NT2/D1 (cell line): ENCODE measurements at regions not wholly inside any gene's neighbourhood (a gene's known extent, or its start where the extent isn't known, plus 50 kb on each side); places are given as distances from the start of the nearest gene placed in this dataset.

Source experiments
- DNase-seq: peaks from one replicate; pipeline ENCODE4 v3.0.0-alpha.2; 2011; ENCODE audit warnings: low read depth, low spot score
- H3K27me3 ChIP-seq: 2 replicates; pipeline ENCODE4 v1.6.0; 2011; ENCODE audit warnings: mild to moderate bottlenecking; ENCODE audit not compliant: insufficient read length, insufficient read depth
- H3K36me3 ChIP-seq: 2 replicates; pipeline ENCODE4 v1.6.1; 2011; ENCODE audit warnings: mild to moderate bottlenecking, low read length, mixed read lengths; ENCODE audit not compliant: insufficient read depth, insufficient read length
- H3K4me1 ChIP-seq: 2 replicates; pipeline ENCODE4 v1.5.1; 2011; ENCODE audit not compliant: insufficient read depth, insufficient read length
- H3K4me3 ChIP-seq: 2 replicates; pipeline ENCODE4 v1.5.1; 2011; ENCODE audit warnings: low read depth; ENCODE audit not compliant: insufficient read length
- H3K9ac ChIP-seq: 2 replicates; pipeline ENCODE4 v1.6.0; 2011; ENCODE audit warnings: low read depth; ENCODE audit not compliant: insufficient read length
- H3K9me3 ChIP-seq: 2 replicates; pipeline ENCODE4 v1.5.1; 2011; ENCODE audit warnings: mild to moderate bottlenecking, low read length; ENCODE audit not compliant: insufficient read depth
- SUZ12 ChIP-seq: IDR thresholded peaks from 2 replicates; pipeline ENCODE4 v1.6.1; 2011; ENCODE audit not compliant: insufficient read length, insufficient read depth; ENCODE audit errors: extremely low read depth
- YY1 ChIP-seq: IDR thresholded peaks from 2 replicates; pipeline ENCODE4 v1.6.1; 2011; ENCODE audit not compliant: insufficient read length, insufficient read depth
- ZNF274 ChIP-seq: IDR thresholded peaks from 2 replicates; pipeline ENCODE4 v1.6.1; 2011; ENCODE audit warnings: mild to moderate bottlenecking, low read depth, low read length

GRCh38 chr11:122359081-122359571 is 243.1 kb upstream of the BLID start:
- no peak for TF ChIP-seq ZNF274
- no peak for TF ChIP-seq SUZ12
- TF ChIP-seq YY1 = no peak
- peaks cover 7% of the 10 kb centered on the region for H3K9me3 ChIP-seq

GRCh38 chr11:122358292-122358691 is 242.3 kb upstream of the BLID start:
- TF ChIP-seq ZNF274 (no peak), YY1 (no peak), SUZ12 (no peak)
- Histone ChIP-seq H3K4me3 (no peak overlapping the region), H3K9me3 (peaks cover 7% of the 10 kb centered on the region), H3K27me3 (no peaks in the 10 kb centered on the region), H3K36me3 (no peaks in the 10 kb centered on the region), H3K9ac (no peak overlapping the region), H3K4me1 (no peaks in the 10 kb centered on the region)
- DNase-seq = no peak

More at GRCh38 chr11:122359081-122359571, 243.1 kb upstream of the BLID start:
- Histone ChIP-seq H3K36me3 (no peaks in the 10 kb centered on the region), H3K9ac (no peak overlapping the region), H3K4me1 (no peaks in the 10 kb centered on the region), H3K27me3 (no peaks in the 10 kb centered on the region), H3K4me3 (no peak overlapping the region)
- no peak for DNase-seq

- H3K4me1 ChIP-seq = no peaks in the 10 kb centered on the region
- no peak for TF ChIP-seq ZNF274
- TF ChIP-seq YY1 = no peak
- TF ChIP-seq SUZ12 = no peak
- no peak for DNase-seq
- no peak overlapping the region for H3K4me3 ChIP-seq
- no peaks in the 10 kb centered on the region for H3K36me3 ChIP-seq
- no peak overlapping the region for H3K9ac ChIP-seq
- peaks cover 3% of the 10 kb centered on the region; the same call in 1 of the 2 replicates for H3K9me3 ChIP-seq
- H3K27me3 ChIP-seq = no peaks in the 10 kb centered on the region
Measured at GRCh38 chr11:122355968-122356367, 240.0 kb upstream of the BLID start.

GRCh38 chr11:122354025-122354697 is 238.1 kb upstream of the BLID start:
- Histone ChIP-seq H3K9ac (no peak overlapping the region), H3K4me3 (no peak overlapping the region), H3K9me3 (no peaks in the 10 kb centered on the region), H3K27me3 (no peaks in the 10 kb centered on the region), H3K36me3 (no peaks in the 10 kb centered on the region), H3K4me1 (no peaks in the 10 kb centered on the region)
- TF ChIP-seq YY1 (no peak), ZNF274 (no peak), SUZ12 (no peak)
- DNase-seq = no peak

GRCh38 chr11:122353561-122353960 is 237.5 kb upstream of the BLID start:
- H3K27me3 ChIP-seq = no peaks in the 10 kb centered on the region
- H3K9ac ChIP-seq = no peak overlapping the region
- TF ChIP-seq YY1 (no peak), ZNF274 (no peak), SUZ12 (no peak)
- no peaks in the 10 kb centered on the region for H3K36me3 ChIP-seq
- H3K9me3 ChIP-seq = no peaks in the 10 kb centered on the region
- no peak for DNase-seq
- no peaks in the 10 kb centered on the region for H3K4me1 ChIP-seq
- H3K4me3 ChIP-seq = no peak overlapping the region

- DNase-seq = no peak
- TF ChIP-seq YY1 = no peak
- no peak for TF ChIP-seq SUZ12
- no peak for TF ChIP-seq ZNF274
- H3K4me3 ChIP-seq = no peak overlapping the region
- no peak overlapping the region for H3K9ac ChIP-seq
- H3K9me3 ChIP-seq = no peaks in the 10 kb centered on the region
- no peaks in the 10 kb centered on the region for H3K4me1 ChIP-seq
- H3K27me3 ChIP-seq = no peaks in the 10 kb centered on the region
- no peaks in the 10 kb centered on the region for H3K36me3 ChIP-seq
Measured at GRCh38 chr11:122348659-122349409, 232.8 kb upstream of the BLID start.

GRCh38 chr11:122346006-122346405 is 230.0 kb upstream of the BLID start:
- no peak overlapping the region for H3K9ac ChIP-seq
- H3K9me3 ChIP-seq = no peaks in the 10 kb centered on the region
- no peaks in the 10 kb centered on the region for H3K4me1 ChIP-seq
- no peak overlapping the region for H3K4me3 ChIP-seq
- no peaks in the 10 kb centered on the region for H3K27me3 ChIP-seq
- no peaks in the 10 kb centered on the region for H3K36me3 ChIP-seq
- TF ChIP-seq SUZ12 (no peak), YY1 (no peak), ZNF274 (no peak)
- no peak for DNase-seq
